ENCODE measurements at regions not wholly inside any gene's neighbourhood (a gene's known extent, or its start where the extent isn't known, plus 50 kb on each side); places are given as distances from the start of the nearest gene placed in this dataset.

DNA sequence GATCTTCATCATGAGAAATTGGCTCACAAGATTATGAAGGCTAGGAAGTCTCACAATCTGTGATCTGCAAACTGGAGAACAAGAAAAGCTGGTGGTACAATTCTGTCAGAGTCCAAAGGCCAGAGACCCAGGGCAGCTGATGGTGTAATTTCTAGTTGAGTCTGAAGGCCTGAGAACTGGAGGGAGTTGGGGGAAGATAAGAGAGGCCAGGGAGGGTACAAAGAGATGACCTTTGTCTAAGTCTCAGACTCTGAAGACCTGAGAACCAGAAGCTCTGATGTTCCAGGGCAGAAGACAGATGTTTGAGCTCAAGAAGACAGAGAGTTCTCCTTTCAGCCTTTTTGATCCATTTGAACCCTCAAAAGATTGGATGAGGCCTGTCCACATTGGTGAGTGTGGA is 280.6 kb downstream of the HDGFL1 start:
- TF ChIP-seq, protein P1, sequence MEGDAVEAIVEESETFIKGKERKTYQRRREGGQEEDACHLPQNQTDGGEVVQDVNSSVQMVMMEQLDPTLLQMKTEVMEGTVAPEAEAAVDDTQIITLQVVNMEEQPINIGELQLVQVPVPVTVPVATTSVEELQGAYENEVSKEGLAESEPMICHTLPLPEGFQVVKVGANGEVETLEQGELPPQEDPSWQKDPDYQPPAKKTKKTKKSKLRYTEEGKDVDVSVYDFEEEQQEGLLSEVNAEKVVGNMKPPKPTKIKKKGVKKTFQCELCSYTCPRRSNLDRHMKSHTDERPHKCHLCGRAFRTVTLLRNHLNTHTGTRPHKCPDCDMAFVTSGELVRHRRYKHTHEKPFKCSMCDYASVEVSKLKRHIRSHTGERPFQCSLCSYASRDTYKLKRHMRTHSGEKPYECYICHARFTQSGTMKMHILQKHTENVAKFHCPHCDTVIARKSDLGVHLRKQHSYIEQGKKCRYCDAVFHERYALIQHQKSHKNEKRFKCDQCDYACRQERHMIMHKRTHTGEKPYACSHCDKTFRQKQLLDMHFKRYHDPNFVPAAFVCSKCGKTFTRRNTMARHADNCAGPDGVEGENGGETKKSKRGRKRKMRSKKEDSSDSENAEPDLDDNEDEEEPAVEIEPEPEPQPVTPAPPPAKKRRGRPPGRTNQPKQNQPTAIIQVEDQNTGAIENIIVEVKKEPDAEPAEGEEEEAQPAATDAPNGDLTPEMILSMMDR (conservative IDR thresholded peaks at IDR 0.05): no peak
- TF ChIP-seq ZFX (IDR thresholded peaks at IDR 0.05): no peak
- no peak overlapping the region for H3K27ac ChIP-seq

DNA sequence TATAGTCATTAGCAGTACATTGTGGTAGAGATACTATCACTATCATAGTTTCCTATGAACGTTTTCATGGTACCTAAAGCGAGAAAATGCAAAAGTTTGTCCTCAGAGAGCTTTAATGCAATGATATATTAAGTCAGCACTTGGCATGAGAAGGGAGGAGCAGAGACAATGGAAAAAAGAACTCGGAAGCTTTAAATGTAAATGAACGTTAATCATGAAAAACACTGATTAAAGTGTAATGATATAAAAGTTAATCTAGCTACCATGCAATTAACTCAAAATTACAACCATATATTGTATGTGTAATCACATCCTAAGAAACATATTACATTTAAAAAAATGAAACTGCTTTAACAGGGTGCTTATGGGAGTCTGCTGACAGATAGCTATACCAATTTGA is 282.7 kb downstream of the HDGFL1 start:
- no peak overlapping the region for H3K27ac ChIP-seq
- no peak for TF ChIP-seq ZFX (IDR thresholded peaks at IDR 0.05)
- TF ChIP-seq, protein P1 (conservative IDR thresholded peaks at IDR 0.05): no peak

DNA sequence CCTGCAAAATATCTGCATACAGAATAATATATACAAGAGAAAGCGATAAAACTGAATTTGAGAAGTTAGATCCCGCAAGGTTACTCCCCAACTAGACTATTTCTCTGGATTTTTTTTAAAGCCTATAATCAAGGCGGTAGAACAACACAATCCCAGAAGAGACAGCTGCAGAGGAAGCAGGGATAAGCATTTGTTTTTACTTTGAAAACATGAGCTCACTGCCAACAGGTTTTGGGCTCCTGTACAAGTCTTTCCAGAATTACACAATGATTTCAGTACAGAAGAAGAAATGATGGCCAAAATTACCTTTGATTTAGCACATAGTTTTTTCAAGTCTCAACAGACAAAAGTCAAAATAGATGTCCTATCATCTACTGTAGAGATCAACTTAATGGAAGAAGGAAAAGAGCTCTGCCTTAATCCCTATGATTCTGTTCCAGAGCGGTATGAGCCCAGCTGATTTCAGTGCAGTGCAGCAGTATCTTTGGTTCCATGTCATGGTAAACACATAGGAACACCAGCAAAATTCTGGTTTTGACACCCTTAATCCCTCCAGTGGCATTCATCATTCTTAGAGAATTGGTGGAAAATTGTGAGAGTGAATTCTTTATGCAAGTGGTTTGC is 304.3 kb downstream of the HDGFL1 start:
- TF ChIP-seq, protein P1 (conservative IDR thresholded peaks at IDR 0.05): no peak
- no peak for TF ChIP-seq ZFX (IDR thresholded peaks at IDR 0.05)
- no peak overlapping the region for H3K27ac ChIP-seq

DNA sequence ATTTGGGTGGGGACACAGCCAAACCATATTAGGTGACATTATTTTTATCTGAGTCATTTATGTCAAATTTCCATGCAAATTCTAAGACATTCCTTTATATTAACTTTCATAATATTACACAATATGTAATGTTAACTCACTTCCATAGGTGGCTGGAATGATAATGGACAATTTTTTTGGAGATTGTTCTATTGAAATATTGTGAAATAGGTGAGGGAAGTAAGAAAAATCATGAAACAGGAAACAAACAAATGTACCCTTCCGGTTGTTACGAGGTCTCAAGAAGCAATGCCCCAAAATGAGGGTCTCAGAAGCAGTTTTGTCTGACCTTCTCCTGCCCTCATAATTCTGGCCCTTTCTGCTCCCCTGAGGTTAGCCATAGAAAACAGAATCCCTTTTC is 306.5 kb downstream of the HDGFL1 start:
- TF ChIP-seq, protein P1 (conservative IDR thresholded peaks at IDR 0.05): no peak
- no peak overlapping the region for H3K27ac ChIP-seq

DNA sequence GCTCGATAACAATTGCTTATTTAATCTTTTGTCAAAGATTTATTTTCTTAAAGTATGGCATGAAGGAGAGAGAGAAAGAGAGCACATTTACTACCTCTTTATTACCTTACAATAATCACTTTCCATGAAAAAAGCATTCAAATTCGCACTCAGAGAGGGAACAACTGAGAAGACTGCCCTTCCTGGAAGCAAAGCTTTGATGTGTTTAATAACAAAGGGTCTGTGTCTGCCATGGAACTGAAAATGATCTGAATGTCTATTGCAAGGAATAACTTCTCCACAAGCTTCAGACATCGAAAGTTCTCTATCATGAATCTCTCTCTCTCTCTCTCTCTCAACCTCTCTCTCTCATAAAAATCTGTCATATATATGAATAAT is 308.9 kb downstream of the HDGFL1 start:
- H3K27ac ChIP-seq: no peak overlapping the region
- TF ChIP-seq, protein P1 (conservative IDR thresholded peaks at IDR 0.05): no peak

DNA sequence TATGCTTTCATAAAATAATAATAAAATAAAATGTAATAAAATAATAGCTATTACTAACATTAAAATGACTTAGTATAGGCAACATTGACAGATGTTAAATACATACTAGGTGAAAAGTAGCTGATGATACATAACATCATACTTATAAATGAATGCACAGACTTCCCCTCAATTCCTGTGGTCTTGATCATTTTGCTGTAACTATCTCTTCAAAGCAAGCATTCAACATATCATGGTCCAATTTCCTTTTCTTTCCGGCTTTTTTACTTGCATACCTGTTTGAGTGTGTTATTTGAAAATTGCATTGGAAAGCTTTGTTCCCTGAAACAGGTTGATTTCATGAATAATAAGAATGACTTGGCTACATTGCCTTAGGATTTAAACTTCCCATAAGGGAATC is 309.3 kb downstream of the HDGFL1 start:
- TF ChIP-seq ZFX (IDR thresholded peaks at IDR 0.05): no peak
- TF ChIP-seq, protein P1 (conservative IDR thresholded peaks at IDR 0.05): no peak
- no peak overlapping the region for H3K27ac ChIP-seq

DNA sequence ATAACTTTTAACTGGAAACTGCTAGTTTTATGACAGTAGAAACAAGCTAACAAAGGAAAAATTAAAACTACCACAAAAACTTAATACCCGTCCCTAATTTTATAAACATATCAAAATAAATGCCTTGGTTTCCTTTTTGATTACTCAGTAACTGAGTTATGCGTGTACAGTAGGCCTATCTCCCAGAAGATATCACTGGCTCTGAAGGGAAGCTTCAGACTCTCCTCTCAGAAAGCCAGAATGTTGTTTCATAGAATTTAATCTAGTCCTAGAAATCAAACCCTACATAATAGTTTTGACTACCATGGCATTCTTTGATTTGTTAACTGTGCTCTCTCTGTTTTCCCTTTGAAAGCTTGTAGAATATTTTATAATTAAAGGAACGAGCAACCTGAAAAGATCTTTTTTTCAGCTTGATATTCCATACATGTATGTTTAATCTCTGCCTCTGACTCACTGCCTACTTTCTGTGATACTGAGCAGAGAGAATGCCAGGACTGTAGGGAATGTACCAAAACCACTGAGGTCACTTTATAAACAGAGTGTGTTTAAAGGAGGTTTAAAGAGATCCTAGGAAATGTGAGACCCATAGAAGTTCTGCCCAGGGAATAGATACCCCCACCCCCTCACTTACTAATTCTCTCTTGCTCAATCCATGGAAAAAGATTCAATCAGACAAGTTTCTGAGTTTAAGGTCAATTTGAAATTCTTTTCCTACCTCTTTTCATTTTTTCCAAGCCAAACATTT is 311.5 kb downstream of the HDGFL1 start:
- no peak overlapping the region for H3K27ac ChIP-seq
- TF ChIP-seq ZFX (IDR thresholded peaks at IDR 0.05): no peak

DNA sequence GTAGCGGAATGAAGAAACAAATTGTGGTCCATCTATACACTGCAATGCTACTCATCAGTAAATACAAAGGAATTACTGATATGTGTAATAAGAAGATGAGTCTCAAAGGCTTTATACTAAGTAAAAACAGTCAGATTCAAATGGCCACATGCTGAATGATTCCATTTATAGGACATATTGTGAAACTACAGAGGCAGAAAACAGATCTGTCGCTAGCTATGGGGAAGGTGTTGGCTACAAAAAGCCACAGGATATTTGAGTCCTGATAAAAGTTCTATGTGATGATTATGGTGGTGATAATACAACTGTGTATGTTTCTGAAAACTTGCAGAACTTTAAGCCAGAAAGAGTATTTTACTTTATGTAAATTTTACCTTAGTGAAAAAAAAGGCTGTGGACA is 313.2 kb downstream of the HDGFL1 start:
- TF ChIP-seq ZFX (IDR thresholded peaks at IDR 0.05): no peak
- TF ChIP-seq, protein P1 (conservative IDR thresholded peaks at IDR 0.05): no peak
- no peak overlapping the region for H3K27ac ChIP-seq
